GM12864 (cell line): ENCODE measurements at regions not wholly inside any gene's neighbourhood (a gene's known extent, or its start where the extent isn't known, plus 50 kb on each side); places are given as distances from the start of the nearest gene placed in this dataset.

Experiments used
- DNase-seq: peaks from one replicate; pipeline ENCODE4 v3.0.0-alpha.2; 2011; ENCODE audit warnings: low read depth
- H3K4me3 ChIP-seq: 2 replicates; pipeline ENCODE4 v1.5.1; 2011; ENCODE audit warnings: mild to moderate bottlenecking, low read depth, low read length, control low read depth
- CTCF ChIP-seq: IDR thresholded peaks from 2 replicates; pipeline ENCODE4 v1.5.1; 2011; ENCODE audit warnings: low read depth, mild to moderate bottlenecking, moderate library complexity, low read length, control low read depth, inconsistent platforms; ENCODE audit errors: missing control alignments

GRCh38 chr20:60272790-60273189 lies 314.6 kb downstream of the CDH26 start:
- TF ChIP-seq CTCF: no peak
- no peak overlapping the region for H3K4me3 ChIP-seq
- no peak for DNase-seq

- H3K4me3 ChIP-seq: no peak overlapping the region
- no peak for DNase-seq
- TF ChIP-seq CTCF: no peak
These were observed 316.5 kb downstream of the CDH26 start for GRCh38 chr20:60274717-60275116.

- no peak for DNase-seq
- no peak for TF ChIP-seq CTCF
- no peak overlapping the region for H3K4me3 ChIP-seq
These were observed 323.1 kb downstream of the CDH26 start for GRCh38 chr20:60281295-60281694.

GRCh38 chr20:60283281-60283680 lies 325.1 kb downstream of the CDH26 start:
- H3K4me3 ChIP-seq: no peak overlapping the region
- no peak for DNase-seq
- TF ChIP-seq CTCF: no peak

- TF ChIP-seq CTCF: no peak
- no peak for DNase-seq
These were observed 328.5 kb downstream of the CDH26 start for GRCh38 chr20:60286764-60287163.

GRCh38 chr20:60288945-60289344 lies 330.7 kb downstream of the CDH26 start:
- DNase-seq: no peak
- H3K4me3 ChIP-seq: no peak overlapping the region
- no peak for TF ChIP-seq CTCF

More at GRCh38 chr20:60286764-60287163, 328.5 kb downstream of the CDH26 start:
- no peak overlapping the region for H3K4me3 ChIP-seq

GRCh38 chr20:60292001-60292520 lies 333.8 kb downstream of the CDH26 start:
- no peak overlapping the region for H3K4me3 ChIP-seq
- no peak for TF ChIP-seq CTCF
- DNase-seq: no peak
